ENCODE measurements at regions not wholly inside any gene's neighbourhood (a gene's known extent, or its start where the extent isn't known, plus 50 kb on each side); places are given as distances from the start of the nearest gene placed in this dataset.
"Not testable (repeated sequence)": the region's sequence is repeated elsewhere in the genome, so short reads cannot be mapped to it uniquely, and the experiment has no call there.

- not testable (repeated sequence) for H3K4me3 Mint-ChIP-seq (ENCODE audit: unreplicated experiment); H3K4me1 Mint-ChIP-seq (ENCODE audit: low read depth, unreplicated experiment); H3K36me3 Mint-ChIP-seq (ENCODE audit: unreplicated experiment); H3K27ac Mint-ChIP-seq (ENCODE audit: unreplicated experiment); DNase-seq; H3K9me3 Mint-ChIP-seq (ENCODE audit: unreplicated experiment); H3K27me3 Mint-ChIP-seq (ENCODE audit: unreplicated experiment)
Observed at GRCh38 chr2:101645886-101646285, 51.6 kb upstream of the MAP4K4 start.

- DNase-seq: no peak
- Mint-ChIP-seq H3K9me3 (ENCODE audit: unreplicated experiment) (no peaks in the 10 kb centered on the region), H3K36me3 (ENCODE audit: unreplicated experiment) (peaks cover 7% of the 10 kb centered on the region), H3K27ac (ENCODE audit: unreplicated experiment) (no peak overlapping the region), H3K4me3 (ENCODE audit: unreplicated experiment) (no peak overlapping the region), H3K4me1 (ENCODE audit: low read depth, unreplicated experiment) (no peaks in the 10 kb centered on the region), H3K27me3 (ENCODE audit: unreplicated experiment) (peaks cover 4% of the 10 kb centered on the region)
- TF ChIP-seq, protein P1, sequence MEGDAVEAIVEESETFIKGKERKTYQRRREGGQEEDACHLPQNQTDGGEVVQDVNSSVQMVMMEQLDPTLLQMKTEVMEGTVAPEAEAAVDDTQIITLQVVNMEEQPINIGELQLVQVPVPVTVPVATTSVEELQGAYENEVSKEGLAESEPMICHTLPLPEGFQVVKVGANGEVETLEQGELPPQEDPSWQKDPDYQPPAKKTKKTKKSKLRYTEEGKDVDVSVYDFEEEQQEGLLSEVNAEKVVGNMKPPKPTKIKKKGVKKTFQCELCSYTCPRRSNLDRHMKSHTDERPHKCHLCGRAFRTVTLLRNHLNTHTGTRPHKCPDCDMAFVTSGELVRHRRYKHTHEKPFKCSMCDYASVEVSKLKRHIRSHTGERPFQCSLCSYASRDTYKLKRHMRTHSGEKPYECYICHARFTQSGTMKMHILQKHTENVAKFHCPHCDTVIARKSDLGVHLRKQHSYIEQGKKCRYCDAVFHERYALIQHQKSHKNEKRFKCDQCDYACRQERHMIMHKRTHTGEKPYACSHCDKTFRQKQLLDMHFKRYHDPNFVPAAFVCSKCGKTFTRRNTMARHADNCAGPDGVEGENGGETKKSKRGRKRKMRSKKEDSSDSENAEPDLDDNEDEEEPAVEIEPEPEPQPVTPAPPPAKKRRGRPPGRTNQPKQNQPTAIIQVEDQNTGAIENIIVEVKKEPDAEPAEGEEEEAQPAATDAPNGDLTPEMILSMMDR (IDR thresholded peaks at IDR 0.05; ENCODE audit: partially characterized antibody, unreplicated experiment): no peak
Observed at GRCh38 chr2:101644842-101645383, 52.6 kb upstream of the MAP4K4 start.

- Mint-ChIP-seq H3K9me3 (ENCODE audit: unreplicated experiment) (no peaks in the 10 kb centered on the region), H3K36me3 (ENCODE audit: unreplicated experiment) (peaks cover 7% of the 10 kb centered on the region), H3K27me3 (ENCODE audit: unreplicated experiment) (peaks cover 4% of the 10 kb centered on the region), H3K27ac (ENCODE audit: unreplicated experiment) (no peak overlapping the region), H3K4me1 (ENCODE audit: low read depth, unreplicated experiment) (no peaks in the 10 kb centered on the region), H3K4me3 (ENCODE audit: unreplicated experiment) (no peak overlapping the region)
- TF ChIP-seq, protein P1 (IDR thresholded peaks at IDR 0.05; ENCODE audit: partially characterized antibody, unreplicated experiment): no peak
- DNase-seq: no peak
Observed at GRCh38 chr2:101643004-101643524, 54.4 kb upstream of the MAP4K4 start.

DNA sequence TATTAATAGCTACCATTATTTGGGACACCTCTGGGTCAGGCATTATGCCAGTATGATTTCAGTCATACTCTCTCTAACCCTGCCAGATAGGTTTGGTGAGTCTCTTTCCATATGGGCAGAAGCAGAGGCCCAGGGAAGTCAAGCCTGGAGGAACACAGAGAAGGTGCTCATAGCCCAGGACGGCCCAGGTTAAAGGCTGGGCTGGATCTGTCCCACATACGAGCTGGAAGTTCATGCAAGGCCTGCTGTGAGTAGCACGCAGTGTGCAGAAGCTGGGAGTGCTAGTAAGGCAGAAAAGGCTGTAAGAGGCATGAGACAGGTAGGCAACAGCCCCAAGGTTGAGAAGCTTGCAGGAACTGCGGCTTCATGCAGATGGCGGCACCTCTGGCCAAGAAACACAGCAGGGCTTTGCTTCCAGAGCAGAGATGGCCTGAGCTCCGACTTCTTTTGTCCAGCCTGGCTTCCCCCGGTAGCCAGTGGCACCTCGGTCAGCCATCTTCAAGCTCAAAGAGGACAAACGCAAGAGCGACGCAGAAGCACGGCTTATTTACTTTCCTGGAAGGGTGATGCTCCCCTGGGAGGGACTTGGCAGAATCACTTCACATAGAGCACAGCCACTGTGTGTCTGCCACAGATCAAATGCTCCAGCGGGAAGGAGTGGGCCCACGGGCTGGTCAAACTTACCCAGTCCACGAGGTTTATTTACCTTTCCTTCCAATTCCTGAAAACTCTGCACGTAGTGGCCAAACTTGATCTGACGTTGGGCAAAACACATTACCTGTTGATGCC, 58.5 kb upstream of the MAP4K4 start:
- H3K27me3 Mint-ChIP-seq (ENCODE audit: unreplicated experiment): peaks cover 4% of the 10 kb centered on the region
- TF ChIP-seq, protein P1 (IDR thresholded peaks at IDR 0.05; ENCODE audit: partially characterized antibody, unreplicated experiment): no peak
- no peak for DNase-seq
- no peaks in the 10 kb centered on the region for H3K9me3 Mint-ChIP-seq (ENCODE audit: unreplicated experiment)
- H3K4me1 Mint-ChIP-seq (ENCODE audit: low read depth, unreplicated experiment): no peaks in the 10 kb centered on the region
- peaks cover 7% of the 10 kb centered on the region for H3K36me3 Mint-ChIP-seq (ENCODE audit: unreplicated experiment)
- no peak overlapping the region for H3K4me3 Mint-ChIP-seq (ENCODE audit: unreplicated experiment)
- no peak overlapping the region for H3K27ac Mint-ChIP-seq (ENCODE audit: unreplicated experiment)

DNA sequence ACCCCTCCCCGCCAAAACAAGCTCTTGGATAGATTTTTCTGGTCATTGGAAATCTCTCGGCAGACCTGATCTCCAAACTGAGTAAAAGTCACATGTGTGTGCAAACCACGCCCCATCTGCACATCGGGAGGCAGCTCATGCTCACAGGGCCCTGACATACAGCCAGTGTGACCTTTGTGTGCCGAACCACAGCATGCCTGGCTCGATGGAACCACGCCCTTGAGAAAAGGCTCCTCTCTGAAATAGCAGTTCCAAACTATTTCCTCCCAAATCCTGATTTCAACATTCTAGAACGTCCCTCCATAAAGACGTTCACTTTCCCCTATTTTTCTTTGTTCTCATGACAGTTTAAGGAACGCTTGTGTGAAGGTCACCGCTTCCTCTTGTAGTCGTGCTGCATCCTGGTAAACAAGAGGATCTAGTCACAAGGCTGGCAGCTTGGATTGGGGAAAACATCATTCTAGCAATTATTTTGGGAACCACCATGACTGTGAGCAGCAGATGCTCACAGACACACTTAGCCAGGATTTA, 59.3 kb upstream of the MAP4K4 start:
- peaks cover 4% of the 10 kb centered on the region for H3K27me3 Mint-ChIP-seq (ENCODE audit: unreplicated experiment)
- H3K4me3 Mint-ChIP-seq (ENCODE audit: unreplicated experiment): no peak overlapping the region
- TF ChIP-seq, protein P1 (IDR thresholded peaks at IDR 0.05; ENCODE audit: partially characterized antibody, unreplicated experiment): no peak
- H3K9me3 Mint-ChIP-seq (ENCODE audit: unreplicated experiment): no peaks in the 10 kb centered on the region
- H3K36me3 Mint-ChIP-seq (ENCODE audit: unreplicated experiment): peaks cover 7% of the 10 kb centered on the region
- H3K27ac Mint-ChIP-seq (ENCODE audit: unreplicated experiment): no peak overlapping the region
- no peaks in the 10 kb centered on the region for H3K4me1 Mint-ChIP-seq (ENCODE audit: low read depth, unreplicated experiment)
- no peak for DNase-seq
